ENCODE measurements at regions not wholly inside any gene's neighbourhood (a gene's known extent, or its start where the extent isn't known, plus 50 kb on each side); places are given as distances from the start of the nearest gene placed in this dataset.

DNA sequence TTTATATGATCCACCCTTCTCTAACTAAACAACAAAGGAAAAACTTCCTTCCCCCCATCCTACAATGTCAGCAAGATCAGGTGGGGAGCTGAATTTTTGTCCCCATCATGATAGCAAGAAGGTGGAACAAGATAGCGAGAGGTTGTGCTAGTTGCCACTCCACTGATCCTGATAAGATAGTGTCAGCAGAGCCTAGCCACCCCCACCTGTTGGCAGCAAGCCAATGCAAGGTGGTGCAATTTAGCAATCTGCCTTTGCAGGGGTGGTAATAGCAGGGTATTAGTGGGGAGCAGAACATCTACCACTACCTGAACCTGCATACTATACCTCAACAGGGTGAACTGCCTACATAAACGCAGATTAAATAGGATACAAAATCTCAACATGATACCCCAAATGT, 80.2 kb upstream of the MAMLD1 start:
- no peak for DNase-seq (ENCODE audit: low read depth in 1 of 2, low spot score in 1 of 2)

DNA sequence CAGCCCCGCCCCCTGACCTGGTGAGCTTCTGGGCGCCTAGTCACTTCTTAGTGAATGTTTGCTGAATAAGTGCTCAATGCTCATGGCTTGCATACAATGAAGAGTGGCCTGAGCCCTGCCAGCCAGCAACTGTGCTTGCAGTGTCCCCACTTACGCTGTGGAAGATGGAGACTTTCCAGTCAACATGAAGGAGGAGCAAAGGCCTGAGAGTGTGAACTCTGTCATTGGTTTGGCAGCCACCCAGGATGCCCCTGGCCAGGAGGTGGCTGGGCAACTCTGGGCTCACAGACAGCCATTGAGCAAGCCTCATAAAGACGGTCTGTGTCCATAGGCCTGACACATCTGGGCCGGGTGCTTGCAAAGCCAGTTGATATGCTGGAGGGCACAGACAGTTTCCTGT, 72.1 kb upstream of the MAMLD1 start:
- DNase-seq (ENCODE audit: low read depth in 1 of 2, low spot score in 1 of 2) = no peak

DNA sequence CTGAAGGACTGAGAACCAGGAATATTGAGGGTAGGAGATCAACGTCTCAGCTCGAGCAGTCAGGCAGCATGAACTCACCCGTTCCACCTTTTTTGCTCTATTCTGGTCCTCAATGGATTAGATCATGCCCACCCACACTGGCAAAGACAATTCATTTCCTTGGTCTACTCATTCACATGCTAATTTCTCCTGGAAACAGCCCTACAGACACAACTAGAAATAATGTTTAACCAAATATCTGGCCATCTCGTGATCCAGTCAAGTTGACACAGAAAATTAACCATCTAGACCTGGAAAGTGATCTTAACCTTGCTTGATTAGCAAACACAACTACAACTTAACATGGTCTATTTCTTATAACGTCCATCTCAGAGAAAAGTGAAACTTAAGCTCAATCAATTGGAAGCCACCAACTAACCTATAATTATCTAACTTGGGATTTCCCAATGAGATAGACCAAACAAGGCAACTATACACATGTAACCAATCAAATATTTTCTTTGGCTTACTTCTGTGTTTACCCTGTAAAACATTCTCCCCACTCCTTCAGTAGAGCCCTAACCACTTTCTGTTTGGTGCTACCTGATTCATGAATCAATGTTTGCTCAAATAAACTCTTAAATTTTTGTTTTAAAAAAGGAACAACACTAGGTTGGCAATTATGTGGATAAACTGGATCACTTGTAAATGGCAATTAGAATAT, 69.7 kb upstream of the MAMLD1 start:
- DNase-seq (ENCODE audit: low read depth in 1 of 2, low spot score in 1 of 2) = no peak

DNA sequence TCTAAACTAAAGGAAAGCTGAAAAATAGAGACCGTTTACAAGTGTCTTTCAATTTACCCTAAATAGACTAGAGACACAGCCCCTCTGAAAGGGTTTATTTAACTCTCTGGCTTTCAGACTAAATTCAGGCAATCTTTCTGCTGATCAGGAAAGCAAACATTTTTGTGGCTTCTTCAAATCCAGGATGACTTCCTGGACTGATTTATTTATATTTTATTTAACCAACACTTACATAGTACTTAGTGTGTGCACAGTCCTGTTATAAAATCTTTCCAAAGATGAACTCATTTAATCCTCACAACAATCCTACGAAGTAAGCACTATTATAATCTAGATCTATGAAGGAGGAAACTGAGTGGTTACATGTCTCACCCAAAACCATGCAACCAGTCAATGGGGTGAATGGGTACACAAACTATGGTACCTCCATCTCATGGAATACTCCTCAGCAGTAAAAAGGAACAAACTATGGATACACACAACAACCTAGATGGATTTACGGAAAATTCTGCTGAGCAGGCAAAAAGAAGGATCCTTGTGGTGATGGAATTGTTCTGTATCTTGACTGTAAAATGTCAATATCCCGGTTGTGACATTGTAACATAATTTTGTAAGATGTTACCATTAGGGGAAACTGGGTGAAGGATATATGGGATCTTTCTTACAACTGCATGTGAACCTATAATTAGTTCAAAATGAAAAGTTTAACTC, 64.1 kb upstream of the MAMLD1 start:
- DNase-seq (ENCODE audit: low read depth in 1 of 2, low spot score in 1 of 2) = no peak

DNA sequence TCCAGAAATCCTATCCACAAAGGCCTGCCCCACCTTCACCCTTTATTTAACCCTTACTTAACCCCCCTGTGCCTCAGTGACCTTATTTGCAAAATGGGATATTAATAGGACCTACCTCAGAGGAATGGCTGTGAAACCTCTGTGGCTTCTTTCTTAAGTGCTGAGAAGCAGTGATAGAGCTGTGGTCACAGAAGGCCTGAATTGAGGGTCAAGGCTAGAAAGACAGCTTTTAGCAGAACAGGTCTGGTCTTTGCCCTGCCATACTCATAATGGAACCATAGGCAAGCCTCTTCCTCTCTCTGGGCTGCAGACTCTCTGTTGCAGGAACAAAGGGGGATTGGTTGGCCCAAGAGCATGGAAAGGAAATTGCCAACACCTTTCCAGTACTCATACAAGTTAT, 63.5 kb upstream of the MAMLD1 start:
- no peak for DNase-seq (ENCODE audit: low read depth in 1 of 2, low spot score in 1 of 2)

DNA sequence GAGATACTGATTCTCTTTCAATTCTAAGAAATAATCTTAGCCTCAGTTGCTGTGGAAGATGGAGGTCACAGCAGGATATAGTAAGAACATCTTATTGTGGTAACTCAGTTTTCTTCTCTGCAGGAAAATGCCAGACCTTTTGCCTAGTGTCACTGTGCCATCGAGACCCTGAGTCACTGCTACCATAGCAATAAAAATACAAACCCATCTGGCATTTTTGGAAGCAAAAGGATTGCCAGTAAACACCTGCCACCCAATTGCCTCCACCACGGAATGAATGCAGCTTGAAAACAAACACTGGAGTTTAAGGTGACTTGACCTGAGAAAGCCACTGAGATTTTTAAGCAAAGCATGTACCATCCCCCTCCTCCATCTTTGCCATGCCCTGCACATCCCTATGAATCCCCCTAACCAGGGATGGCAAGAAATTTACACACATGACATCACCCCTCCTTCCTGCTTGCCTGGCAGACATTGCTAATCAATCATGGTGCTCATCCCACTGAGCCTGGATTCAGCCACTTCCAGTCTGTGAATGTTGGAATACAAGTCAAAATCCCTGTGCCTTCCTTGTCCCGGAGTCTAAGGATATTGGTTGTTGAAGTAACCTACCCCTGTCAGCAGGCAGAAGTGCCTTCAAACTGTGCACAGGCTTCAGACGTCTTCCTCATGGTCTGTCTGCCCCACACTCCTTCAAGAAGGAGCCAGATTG, 59.6 kb upstream of the MAMLD1 start:
- no peak for DNase-seq (ENCODE audit: low read depth in 1 of 2, low spot score in 1 of 2)

DNA sequence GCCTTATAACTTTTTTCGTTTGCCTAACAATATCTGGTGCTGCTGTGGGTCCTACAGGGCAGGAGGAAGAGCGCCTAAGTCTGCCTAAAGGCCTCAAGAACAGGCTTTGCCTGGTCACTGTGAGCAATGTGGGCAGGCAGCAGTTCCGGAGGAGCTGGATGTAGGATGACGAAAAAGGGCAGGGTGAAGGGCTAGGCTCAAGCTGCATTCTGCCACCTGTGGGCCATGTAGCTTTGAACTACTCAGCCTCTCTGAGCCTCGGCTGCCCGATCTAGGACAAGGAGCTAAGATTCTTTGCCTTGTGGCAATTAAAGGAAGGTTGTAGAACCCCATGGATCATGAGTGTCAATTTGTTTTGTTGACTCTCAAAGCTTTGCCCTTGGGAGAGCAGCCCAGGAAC, 57.1 kb upstream of the MAMLD1 start:
- no peak for DNase-seq (ENCODE audit: low read depth in 1 of 2, low spot score in 1 of 2)

DNA sequence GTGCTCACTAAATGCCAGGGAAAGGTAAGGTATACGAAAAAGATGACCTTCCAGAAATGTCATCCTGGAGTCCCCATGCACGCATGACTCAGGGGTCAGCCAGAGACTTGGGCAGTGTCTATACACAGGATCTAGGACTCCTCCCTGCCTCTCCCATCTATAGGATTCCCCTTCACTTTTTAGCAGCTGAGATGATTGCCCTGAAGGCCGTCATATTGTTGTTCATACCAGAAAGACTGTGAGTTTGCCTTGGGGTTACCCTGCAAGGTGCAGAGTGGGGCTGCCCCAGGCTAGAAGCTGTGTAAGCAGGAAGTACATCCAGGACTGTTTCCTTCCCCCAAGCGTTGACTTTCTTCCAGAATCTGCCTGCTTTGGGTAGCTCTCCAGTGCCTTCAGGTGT, 55.1 kb upstream of the MAMLD1 start:
- no peak for DNase-seq (ENCODE audit: low read depth in 1 of 2, low spot score in 1 of 2)

DNA sequence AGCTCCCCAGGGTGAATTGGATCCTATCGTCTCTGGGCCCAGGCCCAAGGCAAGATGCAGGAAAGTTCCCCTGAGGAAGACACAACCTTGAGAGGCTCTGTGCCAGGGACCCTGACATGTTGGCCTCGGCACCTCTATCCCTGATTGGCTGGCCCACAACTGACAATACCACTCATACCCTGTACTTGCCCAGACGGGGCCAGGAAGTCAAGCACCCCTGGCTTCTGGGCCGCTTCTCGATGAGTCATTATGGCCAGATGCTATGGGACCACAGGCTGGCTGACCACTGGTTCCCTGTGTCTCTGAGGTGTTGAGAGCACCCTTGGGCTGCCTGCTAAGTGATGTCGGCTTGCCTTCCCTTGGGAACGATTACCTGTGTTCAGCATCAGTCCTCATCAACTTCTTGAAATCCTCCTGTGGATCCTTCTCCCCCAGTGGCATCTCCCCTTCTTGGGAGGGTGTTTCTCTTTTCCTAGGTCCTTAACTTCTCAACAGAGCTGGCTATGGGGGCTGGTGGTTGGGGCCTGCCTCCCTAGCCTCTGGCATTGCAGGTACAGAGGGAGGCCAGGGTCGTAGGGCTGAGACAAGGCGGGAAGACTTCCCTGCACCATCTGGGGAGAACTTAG, 54.5 kb upstream of the MAMLD1 start:
- DNase-seq (ENCODE audit: low read depth in 1 of 2, low spot score in 1 of 2) = no peak

DNA sequence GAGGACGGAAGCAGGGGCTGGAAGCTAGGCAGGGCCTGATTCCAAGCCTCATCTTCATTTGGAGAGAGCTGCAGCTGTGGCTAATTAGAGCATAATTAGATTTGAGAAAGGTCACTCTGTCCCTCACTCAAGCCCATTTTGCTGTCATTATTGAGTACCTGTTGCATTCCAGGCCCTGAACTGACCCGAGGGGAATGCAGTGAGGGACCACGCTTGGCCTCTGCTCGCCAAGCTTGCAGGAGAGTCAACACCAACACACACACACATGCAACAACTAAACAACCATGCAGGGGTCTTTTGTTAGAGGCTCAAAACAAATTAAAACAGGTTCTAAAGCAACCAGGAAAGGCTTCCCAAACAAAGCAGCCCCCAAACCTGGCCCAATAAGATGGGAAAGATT, 52.7 kb upstream of the MAMLD1 start:
- no peak for DNase-seq (ENCODE audit: low read depth in 1 of 2, low spot score in 1 of 2)

DNA sequence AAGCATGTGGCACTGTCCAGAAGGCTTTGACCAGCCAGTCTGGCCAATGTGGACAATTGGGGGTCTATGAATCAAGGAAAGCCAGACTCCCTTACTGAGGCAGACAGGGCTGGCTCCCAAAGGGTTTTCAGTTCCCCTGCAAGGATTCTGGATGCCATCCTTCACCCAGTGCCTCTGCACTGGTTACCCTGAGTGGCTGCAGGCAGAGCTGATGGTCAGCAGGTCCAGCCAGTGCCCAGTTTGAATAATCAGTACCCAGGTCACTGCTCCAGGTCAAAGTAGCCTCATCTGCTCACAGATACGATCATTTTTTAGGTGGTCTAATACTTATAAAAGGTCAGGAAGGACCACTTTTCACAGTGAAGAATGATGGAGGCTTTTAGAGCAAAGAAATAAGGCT, 52.2 kb upstream of the MAMLD1 start:
- DNase-seq (ENCODE audit: low read depth in 1 of 2, low spot score in 1 of 2) = no peak

DNA sequence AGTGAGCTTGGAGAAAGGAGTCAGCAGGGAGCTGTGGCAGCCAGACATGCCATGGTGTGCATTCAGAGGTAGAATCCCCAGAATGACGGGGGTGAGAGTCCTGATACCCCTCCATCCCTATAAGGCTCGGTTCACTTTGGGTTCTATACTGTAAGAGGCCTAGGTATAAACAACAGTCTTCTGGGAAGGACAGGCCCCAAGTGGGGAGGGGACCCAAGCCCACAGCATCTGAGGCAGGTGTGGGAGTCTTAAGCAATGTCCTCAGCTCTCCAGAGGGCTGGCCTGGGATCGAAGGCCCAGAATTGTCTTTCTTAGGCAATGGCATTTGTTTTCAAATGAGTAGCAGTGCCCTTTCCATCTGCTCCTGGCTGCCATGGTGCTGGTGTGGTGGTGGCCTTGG, 50.2 kb upstream of the MAMLD1 start:
- DNase-seq (ENCODE audit: low read depth in 1 of 2, low spot score in 1 of 2) = no peak

Measured in activated T-helper 1 cell treated with anti-CD3 and anti-CD28 coated beads, Interleukin-2, amount 50 U/mL, for 16 hours (primary cell).